ENCODE measurements at regions not wholly inside any gene's neighbourhood (a gene's known extent, or its start where the extent isn't known, plus 50 kb on each side); places are given as distances from the start of the nearest gene placed in this dataset.

- TF ChIP-seq POLR2AphosphoS5 (IDR thresholded peaks at IDR 0.05; ENCODE audit: low read depth, low read length) (no peak), FOXP2 (optimal IDR thresholded peaks at IDR 0.05; ENCODE audit: borderline replicate concordance, extremely low read depth, extremely low read length, insufficient read depth) (no peak)
Observed at GRCh38 chr3:194957743-194958240, 272.1 kb downstream of the FAM43A start.

GRCh38 chr3:194959217-194959616 is 273.5 kb downstream of the FAM43A start:
- TF ChIP-seq REST (IDR thresholded peaks at IDR 0.05; ENCODE audit: insufficient read depth in 1 of 2, low read depth in 2 of 2, low read length in 2 of 2), result no peak
- no peak for TF ChIP-seq FOXP2 (optimal IDR thresholded peaks at IDR 0.05; ENCODE audit: borderline replicate concordance, extremely low read depth, extremely low read length, insufficient read depth)
- TF ChIP-seq TAF1 (IDR thresholded peaks at IDR 0.05; ENCODE audit: borderline replicate concordance, insufficient read depth, low read length), result no peak
- no peak for TF ChIP-seq POLR2AphosphoS5 (IDR thresholded peaks at IDR 0.05; ENCODE audit: low read depth, low read length)
- TF ChIP-seq SIN3A (IDR thresholded peaks at IDR 0.05; ENCODE audit: borderline replicate concordance, insufficient read depth, low read length), result no peak

GRCh38 chr3:194960446-194961032 is 274.9 kb downstream of the FAM43A start:
- TF ChIP-seq TAF1 (IDR thresholded peaks at IDR 0.05; ENCODE audit: borderline replicate concordance, insufficient read depth, low read length) (no peak), POLR2AphosphoS5 (IDR thresholded peaks at IDR 0.05; ENCODE audit: low read depth, low read length) (no peak), SIN3A (IDR thresholded peaks at IDR 0.05; ENCODE audit: borderline replicate concordance, insufficient read depth, low read length) (no peak), REST (IDR thresholded peaks at IDR 0.05; ENCODE audit: insufficient read depth in 1 of 2, low read depth in 2 of 2, low read length in 2 of 2) (no peak), FOXP2 (optimal IDR thresholded peaks at IDR 0.05; ENCODE audit: borderline replicate concordance, extremely low read depth, extremely low read length, insufficient read depth) (no peak)

GRCh38 chr3:194961149-194961548 is 275.5 kb downstream of the FAM43A start:
- TF ChIP-seq FOXP2 (optimal IDR thresholded peaks at IDR 0.05; ENCODE audit: borderline replicate concordance, extremely low read depth, extremely low read length, insufficient read depth) (no peak), TAF1 (IDR thresholded peaks at IDR 0.05; ENCODE audit: borderline replicate concordance, insufficient read depth, low read length) (no peak), POLR2AphosphoS5 (IDR thresholded peaks at IDR 0.05; ENCODE audit: low read depth, low read length) (no peak), SIN3A (IDR thresholded peaks at IDR 0.05; ENCODE audit: borderline replicate concordance, insufficient read depth, low read length) (no peak)

GRCh38 chr3:194961571-194961970 is 275.9 kb downstream of the FAM43A start:
- no peak for TF ChIP-seq REST (IDR thresholded peaks at IDR 0.05; ENCODE audit: insufficient read depth in 1 of 2, low read depth in 2 of 2, low read length in 2 of 2)
- no peak for TF ChIP-seq POLR2AphosphoS5 (IDR thresholded peaks at IDR 0.05; ENCODE audit: low read depth, low read length)
- TF ChIP-seq TAF1 (IDR thresholded peaks at IDR 0.05; ENCODE audit: borderline replicate concordance, insufficient read depth, low read length), result no peak
- no peak for TF ChIP-seq SIN3A (IDR thresholded peaks at IDR 0.05; ENCODE audit: borderline replicate concordance, insufficient read depth, low read length)
- no peak for TF ChIP-seq FOXP2 (optimal IDR thresholded peaks at IDR 0.05; ENCODE audit: borderline replicate concordance, extremely low read depth, extremely low read length, insufficient read depth)

GRCh38 chr3:194962056-194962455 is 276.4 kb downstream of the FAM43A start:
- no peak for TF ChIP-seq SIN3A (IDR thresholded peaks at IDR 0.05; ENCODE audit: borderline replicate concordance, insufficient read depth, low read length)
- TF ChIP-seq REST (IDR thresholded peaks at IDR 0.05; ENCODE audit: insufficient read depth in 1 of 2, low read depth in 2 of 2, low read length in 2 of 2), result no peak

Measured in PFSK-1 (cell line).